Activated CD4-positive, alpha-beta T cell treated with anti-CD3 and anti-CD28 coated beads for 24 hours (primary cell): ENCODE measurements at regions not wholly inside any gene's neighbourhood (a gene's known extent, or its start where the extent isn't known, plus 50 kb on each side); places are given as distances from the start of the nearest gene placed in this dataset.
"Not testable (repeated sequence)": the region's sequence is repeated elsewhere in the genome, so short reads cannot be mapped to it uniquely, and the experiment has no call there.

ENCODE experiments used
- DNase-seq, 2 donors: peaks; one replicate each; pipeline ENCODE4 v3.0.0-alpha.2; 2020; ENCODE audit warnings: low read depth in 2 of 2

- DNase-seq, result no peak
These were observed 182.1 kb upstream of the ITGA1 start for GRCh38 chr5:52605317-52606313.

- DNase-seq, result no peak
These were observed 180.4 kb upstream of the ITGA1 start for GRCh38 chr5:52607227-52607824.

- no peak for DNase-seq
These were observed 167.4 kb upstream of the ITGA1 start for GRCh38 chr5:52620315-52620714.

GRCh38 chr5:52623291-52623690, 164.4 kb upstream of the ITGA1 start:
- DNase-seq, result no peak

- no peak for DNase-seq
These were observed 163.4 kb upstream of the ITGA1 start for GRCh38 chr5:52624291-52624690.

GRCh38 chr5:52626312-52626711, 161.4 kb upstream of the ITGA1 start:
- DNase-seq, result no peak

- DNase-seq, result no peak
These were observed 160.0 kb upstream of the ITGA1 start for GRCh38 chr5:52627740-52628139.

GRCh38 chr5:52632281-52632680, 155.4 kb upstream of the ITGA1 start:
- no peak for DNase-seq

- not testable (repeated sequence) for DNase-seq
These were observed 153.5 kb upstream of the ITGA1 start for GRCh38 chr5:52634171-52634570.

GRCh38 chr5:52638732-52639131, 149.0 kb upstream of the ITGA1 start:
- no peak for DNase-seq

GRCh38 chr5:52648726-52649125, 139.0 kb upstream of the ITGA1 start:
- no peak for DNase-seq

GRCh38 chr5:52655163-52655562, 132.6 kb upstream of the ITGA1 start:
- DNase-seq, result no peak

- DNase-seq, result no peak
These were observed 131.0 kb upstream of the ITGA1 start for GRCh38 chr5:52656569-52657246.

GRCh38 chr5:52657247-52657645, 130.5 kb upstream of the ITGA1 start:
- DNase-seq, result no peak

- DNase-seq, result no peak
These were observed 129.5 kb upstream of the ITGA1 start for GRCh38 chr5:52658246-52658645.

GRCh38 chr5:52660621-52661020, 127.1 kb upstream of the ITGA1 start:
- DNase-seq, result no peak

- DNase-seq, result no peak
These were observed 125.7 kb upstream of the ITGA1 start for GRCh38 chr5:52661903-52662595.

GRCh38 chr5:52665559-52665958, 122.2 kb upstream of the ITGA1 start:
- no peak for DNase-seq

GRCh38 chr5:52668139-52668538, 119.6 kb upstream of the ITGA1 start:
- no peak for DNase-seq

GRCh38 chr5:52668544-52669185, 119.1 kb upstream of the ITGA1 start:
- no peak for DNase-seq

GRCh38 chr5:52672459-52672858, 115.3 kb upstream of the ITGA1 start:
- DNase-seq, result no peak
